ENCODE measurements at regions not wholly inside any gene's neighbourhood (a gene's known extent, or its start where the extent isn't known, plus 50 kb on each side); places are given as distances from the start of the nearest gene placed in this dataset.

DNA sequence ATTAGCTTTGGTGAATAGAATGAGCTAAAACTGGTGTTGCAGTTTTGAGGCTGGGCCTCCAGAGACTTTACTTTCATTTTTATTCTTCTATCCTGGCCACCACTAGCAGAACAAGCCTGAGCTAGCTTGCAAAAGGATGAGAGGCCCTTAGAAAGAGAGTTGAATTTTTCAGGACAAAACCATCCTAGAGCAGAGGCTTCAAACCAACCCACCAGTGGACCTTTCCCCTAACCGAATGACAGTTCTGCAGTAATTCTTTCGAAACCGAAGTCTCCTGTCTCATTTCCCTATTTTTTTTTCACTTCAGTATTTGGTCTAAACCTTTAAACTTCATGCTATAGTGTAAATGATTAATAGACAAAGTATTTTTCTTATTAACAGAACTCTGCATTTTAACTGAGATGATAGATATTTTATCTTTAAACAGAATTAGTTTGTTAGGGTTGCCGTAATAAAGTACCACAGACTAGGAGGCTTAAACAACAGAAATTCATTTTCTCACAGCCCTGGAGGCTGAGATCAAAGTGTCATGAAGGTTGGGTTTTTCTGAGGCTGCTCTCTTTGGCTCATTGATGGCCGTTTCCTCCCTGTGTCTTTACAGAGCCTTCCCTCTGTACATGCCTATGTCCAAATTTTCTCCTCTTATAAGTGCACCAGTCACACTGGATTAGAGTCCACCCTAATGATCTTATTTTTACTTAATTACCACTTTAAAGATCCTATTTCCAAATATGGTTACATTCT is 80.6 kb upstream of the PAK5 start:
- no peak for DNase-seq

DNA sequence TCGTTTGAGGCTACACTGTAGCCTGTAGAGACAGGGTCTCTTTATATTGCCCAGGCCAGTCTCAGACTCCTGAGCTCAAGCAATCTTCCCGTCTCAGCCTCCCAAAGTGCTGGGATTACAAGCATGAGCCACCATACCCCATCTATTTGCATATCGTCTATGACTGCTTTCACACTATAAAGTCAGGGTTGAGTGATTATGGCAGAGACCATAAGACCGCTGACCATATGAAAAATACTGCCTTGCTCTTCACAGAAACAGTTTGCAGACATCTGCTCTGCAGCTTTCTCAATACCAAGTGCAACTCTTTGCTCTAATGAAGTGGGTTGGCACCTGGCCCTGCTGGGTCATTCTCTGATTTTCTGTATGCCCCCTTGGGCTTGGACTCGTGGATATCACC is 79.5 kb upstream of the PAK5 start:
- DNase-seq = no peak

DNA sequence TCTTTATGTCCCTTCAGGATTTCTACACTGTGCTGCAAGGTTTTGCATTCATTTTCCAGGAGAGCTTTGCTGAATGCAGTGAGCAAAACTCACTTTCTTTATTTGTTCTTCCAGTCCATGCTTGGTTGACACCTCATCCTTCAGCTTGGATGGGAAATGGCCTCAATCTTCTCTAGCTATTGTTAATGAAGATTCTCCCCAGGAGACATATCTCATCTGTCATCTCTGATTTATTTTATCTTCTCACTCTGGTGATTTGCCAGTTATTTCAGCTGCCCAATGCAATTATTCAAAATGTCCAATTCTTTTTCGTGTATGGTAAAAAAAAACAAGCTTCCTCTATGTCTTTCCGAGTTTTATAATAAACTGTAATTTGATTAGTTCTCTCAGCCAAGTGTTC is 77.9 kb upstream of the PAK5 start:
- DNase-seq = no peak

GRCh38 chr20:9912858-9913434 is 74.1 kb upstream of the PAK5 start:
- DNase-seq = peak; percentile 30

- no peak for DNase-seq
Measured at GRCh38 chr20:9912290-9912689, 73.4 kb upstream of the PAK5 start.

GRCh38 chr20:9911519-9911918 is 72.6 kb upstream of the PAK5 start:
- DNase-seq = no peak

GRCh38 chr20:9909167-9909566 is 70.3 kb upstream of the PAK5 start:
- no peak for DNase-seq

DNA sequence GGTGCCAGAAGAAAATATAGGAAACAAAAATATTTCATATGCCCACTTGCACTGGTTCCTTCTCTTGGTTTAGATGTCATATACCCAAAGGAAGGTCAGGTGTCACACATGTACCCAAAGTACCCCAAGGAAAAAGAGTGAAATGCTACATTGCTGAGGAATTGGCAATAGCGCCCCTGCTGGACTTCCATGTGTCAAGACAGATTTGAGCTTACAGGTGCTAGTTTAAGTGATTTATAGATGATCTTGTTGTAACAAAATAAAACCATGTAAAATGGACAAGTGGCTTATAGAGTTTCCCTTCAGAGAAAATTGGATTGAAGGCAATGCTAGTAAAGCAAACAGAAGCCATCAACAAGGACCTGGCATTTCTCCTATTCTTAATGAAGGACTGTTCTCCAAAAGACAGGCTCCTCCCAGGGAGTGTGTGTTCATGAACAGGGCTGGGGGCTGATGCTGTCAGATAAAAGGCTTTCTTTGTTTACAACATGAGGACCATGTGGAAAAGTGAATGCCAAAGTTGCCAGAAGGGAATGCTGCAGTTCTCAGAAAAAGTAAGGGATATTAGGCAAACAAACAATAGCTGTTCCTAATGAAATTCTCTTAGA is 64.3 kb upstream of the PAK5 start:
- DNase-seq = no peak

DNA sequence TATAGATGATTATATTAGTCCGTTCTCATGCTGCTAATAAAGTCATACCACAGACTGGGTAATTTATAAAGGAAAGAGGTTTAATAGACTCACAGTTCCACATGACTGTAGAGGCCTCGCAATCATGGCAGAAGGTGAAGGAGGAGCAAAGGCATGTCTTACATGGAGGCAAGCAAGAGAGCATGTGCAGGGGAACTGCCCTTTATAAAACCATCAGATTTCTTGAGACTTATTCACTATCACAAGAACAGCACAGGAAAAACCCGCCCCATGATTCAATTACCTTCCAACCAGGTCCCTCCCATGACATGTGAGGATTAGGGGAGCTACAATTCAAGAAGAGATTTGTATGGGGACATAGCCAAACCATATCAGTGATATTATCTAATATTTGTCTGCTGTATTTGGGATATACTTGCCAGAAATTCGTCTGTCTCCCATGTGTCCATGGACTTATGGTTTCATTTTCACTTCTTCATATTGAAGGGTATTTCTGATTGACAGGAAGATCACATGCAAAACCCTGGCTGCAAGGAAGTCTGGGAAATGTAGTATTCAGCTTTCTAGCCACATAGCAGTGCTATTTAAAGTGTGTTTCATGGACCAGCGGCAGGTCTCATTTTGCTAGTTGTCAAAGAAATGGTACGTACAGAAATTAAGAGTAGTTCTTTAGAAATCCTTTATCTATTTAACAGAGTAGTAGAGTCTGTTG is 50.5 kb upstream of the PAK5 start:
- DNase-seq = no peak

All from stimulated activated CD4-positive, alpha-beta T cell treated with anti-CD3 and anti-CD28 coated beads, Interleukin-4, amount 100 ng/mL, for 24 hours (primary cell).